ENCODE measurements at regions not wholly inside any gene's neighbourhood (a gene's known extent, or its start where the extent isn't known, plus 50 kb on each side); places are given as distances from the start of the nearest gene placed in this dataset.
"Not testable (repeated sequence)": the region's sequence is repeated elsewhere in the genome, so short reads cannot be mapped to it uniquely, and the experiment has no call there.

GRCh38 chr2:22055784-22056620, 932.2 kb downstream of the TDRD15 start:
- no peak for DNase-seq (ENCODE audit: low read depth in 2 of 2, low spot score in 1 of 2)

- DNase-seq (ENCODE audit: low read depth in 2 of 2, low spot score in 1 of 2): no peak
Observed at GRCh38 chr2:22056621-22057132, 932.9 kb downstream of the TDRD15 start.

GRCh38 chr2:22062679-22063078, 938.9 kb downstream of the TDRD15 start:
- no peak for DNase-seq (ENCODE audit: low read depth in 2 of 2, low spot score in 1 of 2)

- no peak for DNase-seq (ENCODE audit: low read depth in 2 of 2, low spot score in 1 of 2)
Observed at GRCh38 chr2:22076454-22076853, 952.7 kb downstream of the TDRD15 start.

- DNase-seq (ENCODE audit: low read depth in 2 of 2, low spot score in 1 of 2): no peak
Observed at GRCh38 chr2:22078701-22079100, 954.9 kb downstream of the TDRD15 start.

GRCh38 chr2:22079583-22079982, 955.8 kb downstream of the TDRD15 start:
- DNase-seq (ENCODE audit: low read depth in 2 of 2, low spot score in 1 of 2): no peak

- no peak for DNase-seq (ENCODE audit: low read depth in 2 of 2, low spot score in 1 of 2)
Observed at GRCh38 chr2:22086726-22087125, 963.0 kb downstream of the TDRD15 start.

GRCh38 chr2:22103617-22104016, 979.8 kb downstream of the TDRD15 start:
- not testable (repeated sequence) for DNase-seq (ENCODE audit: low read depth in 2 of 2, low spot score in 1 of 2)

GRCh38 chr2:22110244-22110651, 986.5 kb downstream of the TDRD15 start:
- DNase-seq (ENCODE audit: low read depth in 2 of 2, low spot score in 1 of 2): no peak

- no peak for DNase-seq (ENCODE audit: low read depth in 2 of 2, low spot score in 1 of 2)
Observed at GRCh38 chr2:22124003-22124402, 1000.2 kb downstream of the TDRD15 start.

- DNase-seq (ENCODE audit: low read depth in 2 of 2, low spot score in 1 of 2): no peak
Observed at GRCh38 chr2:22126106-22126505, 1002.3 kb downstream of the TDRD15 start.

GRCh38 chr2:22126978-22127377, 1003.2 kb downstream of the TDRD15 start:
- DNase-seq (ENCODE audit: low read depth in 2 of 2, low spot score in 1 of 2): no peak

GRCh38 chr2:22134421-22134820, 1010.7 kb downstream of the TDRD15 start:
- DNase-seq (ENCODE audit: low read depth in 2 of 2, low spot score in 1 of 2): no peak

- DNase-seq (ENCODE audit: low read depth in 2 of 2, low spot score in 1 of 2): no peak
Observed at GRCh38 chr2:22136446-22136845, 1012.7 kb downstream of the TDRD15 start.

GRCh38 chr2:22143840-22144239, 1020.1 kb downstream of the TDRD15 start:
- DNase-seq (ENCODE audit: low read depth in 2 of 2, low spot score in 1 of 2): no peak

GRCh38 chr2:22153931-22154613, 1030.3 kb downstream of the TDRD15 start:
- DNase-seq (ENCODE audit: low read depth in 2 of 2, low spot score in 1 of 2): no peak

GRCh38 chr2:22156661-22157060, 1032.9 kb downstream of the TDRD15 start:
- DNase-seq (ENCODE audit: low read depth in 2 of 2, low spot score in 1 of 2): not testable (repeated sequence)

- no peak for DNase-seq (ENCODE audit: low read depth in 2 of 2, low spot score in 1 of 2)
Observed at GRCh38 chr2:22167256-22167655, 1043.5 kb downstream of the TDRD15 start.

GRCh38 chr2:22175003-22175402, 1051.2 kb downstream of the TDRD15 start:
- DNase-seq (ENCODE audit: low read depth in 2 of 2, low spot score in 1 of 2): no peak

- no peak for DNase-seq (ENCODE audit: low read depth in 2 of 2, low spot score in 1 of 2)
Observed at GRCh38 chr2:22185251-22185650, 1061.5 kb downstream of the TDRD15 start.

- DNase-seq (ENCODE audit: low read depth in 2 of 2, low spot score in 1 of 2): not testable (repeated sequence)
Observed at GRCh38 chr2:22186261-22186828, 1062.6 kb downstream of the TDRD15 start.
